ENCODE measurements at regions not wholly inside any gene's neighbourhood (a gene's known extent, or its start where the extent isn't known, plus 50 kb on each side); places are given as distances from the start of the nearest gene placed in this dataset.

DNA sequence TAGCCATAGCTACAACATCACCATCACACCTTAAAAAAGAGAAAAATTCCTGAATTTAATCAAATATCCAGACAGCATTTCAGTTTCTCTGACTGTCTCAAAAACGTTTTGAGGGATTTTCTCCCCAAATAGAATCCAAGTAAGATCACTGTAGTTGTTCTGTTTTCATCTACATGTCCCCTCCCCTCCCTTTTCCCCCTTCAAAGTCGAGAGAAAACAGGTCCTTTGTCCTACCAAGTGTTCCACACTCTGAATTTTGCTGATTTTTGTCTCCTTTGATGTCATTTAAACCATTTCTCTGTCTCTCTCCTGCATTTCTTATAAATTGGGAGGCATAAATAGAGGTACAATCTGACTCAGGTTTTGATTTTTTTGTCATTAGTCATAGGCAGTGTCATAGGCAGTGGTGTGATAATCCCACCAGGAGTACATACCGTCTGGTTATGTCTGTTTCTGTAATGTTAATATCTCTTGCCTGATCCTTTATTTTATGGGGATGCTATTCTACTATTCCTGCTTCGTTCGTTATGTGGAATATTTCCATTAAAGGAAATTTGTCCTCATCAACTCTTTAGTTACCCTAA is 348.6 kb downstream of the PTTG2 start:
- intact Hi-C loops (cut with micrococcal nuclease), result no loop called here
- Histone ChIP-seq H3K9ac (ENCODE audit: low read length) (no peak overlapping the region), H3K79me2 (ENCODE audit: insufficient read depth, low read length) (no peaks in the 10 kb centered on the region), H3K9me3 (ENCODE audit: control insufficient read depth in 1 of 2, insufficient read depth in 1 of 2, low read depth in 1 of 2, low read length in 2 of 2) (no peaks in the 10 kb centered on the region), H3K36me3 (ENCODE audit: control insufficient read depth in 1 of 2, insufficient read depth in 2 of 2, low read length in 2 of 2) (no peaks in the 10 kb centered on the region), H2AFZ (ENCODE audit: low read depth, low read length, poor library complexity, severe bottlenecking) (peak overlapping the region; percentile 90), H3K4me3 (replicated peaks in 1 of 2; ENCODE audit: low read depth in 1 of 2, low read length in 2 of 2) (no peak overlapping the region), H3K9me2 (ENCODE audit: insufficient read depth) (no peaks in the 10 kb centered on the region), H3K27ac (ENCODE audit: low read depth, low read length) (no peak overlapping the region), H4K20me1 (ENCODE audit: insufficient read depth) (no peaks in the 10 kb centered on the region), H3K27me3 (ENCODE audit: insufficient read depth, low read length) (no peaks in the 10 kb centered on the region), H3K4me1 (ENCODE audit: control insufficient read depth in 1 of 2, insufficient read depth in 2 of 2, low read length in 2 of 2) (peaks cover 8 to 18% of the 10 kb centered on the region in 2 experiments), H3K4me2 (ENCODE audit: low read length) (peak overlapping the region; percentile 41)
- DNase-seq (ENCODE audit: low read depth, low spot score) (no peak), ATAC-seq (peak; percentile 78)
- ChIA-PET RAD21 (ENCODE audit: low non-redundant PET in 1 of 2, low total read pairs in 2 of 2, uncharacterized antibody in 2 of 2, unreplicated experiment in 2 of 2) (no interaction called here), CTCF (interaction anchor here (2.8 kb wide), 1 partner anchor 11 kb away, joined by 13 read pairs; no protein-coding TSS in a partner anchor), POLR2A (no interaction called here)
- BruUV-seq (replicated peaks), result no TSS peak
- TF ChIP-seq, protein P1, sequence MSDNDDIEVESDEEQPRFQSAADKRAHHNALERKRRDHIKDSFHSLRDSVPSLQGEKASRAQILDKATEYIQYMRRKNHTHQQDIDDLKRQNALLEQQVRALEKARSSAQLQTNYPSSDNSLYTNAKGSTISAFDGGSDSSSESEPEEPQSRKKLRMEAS (IDR thresholded peaks at IDR 0.05), result no peak
- TF ChIP-seq, protein P2, sequence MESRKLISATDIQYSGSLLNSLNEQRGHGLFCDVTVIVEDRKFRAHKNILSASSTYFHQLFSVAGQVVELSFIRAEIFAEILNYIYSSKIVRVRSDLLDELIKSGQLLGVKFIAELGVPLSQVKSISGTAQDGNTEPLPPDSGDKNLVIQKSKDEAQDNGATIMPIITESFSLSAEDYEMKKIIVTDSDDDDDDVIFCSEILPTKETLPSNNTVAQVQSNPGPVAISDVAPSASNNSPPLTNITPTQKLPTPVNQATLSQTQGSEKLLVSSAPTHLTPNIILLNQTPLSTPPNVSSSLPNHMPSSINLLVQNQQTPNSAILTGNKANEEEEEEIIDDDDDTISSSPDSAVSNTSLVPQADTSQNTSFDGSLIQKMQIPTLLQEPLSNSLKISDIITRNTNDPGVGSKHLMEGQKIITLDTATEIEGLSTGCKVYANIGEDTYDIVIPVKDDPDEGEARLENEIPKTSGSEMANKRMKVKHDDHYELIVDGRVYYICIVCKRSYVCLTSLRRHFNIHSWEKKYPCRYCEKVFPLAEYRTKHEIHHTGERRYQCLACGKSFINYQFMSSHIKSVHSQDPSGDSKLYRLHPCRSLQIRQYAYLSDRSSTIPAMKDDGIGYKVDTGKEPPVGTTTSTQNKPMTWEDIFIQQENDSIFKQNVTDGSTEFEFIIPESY (IDR thresholded peaks at IDR 0.05; ENCODE audit: extremely low read depth, insufficient replicate concordance, low read length), result no peak
- TF ChIP-seq SRF (IDR thresholded peaks at IDR 0.05; ENCODE audit: low read depth) (no peak), ZNF274 (IDR thresholded peaks at IDR 0.05; ENCODE audit: low read depth, low read length) (no peak), CBX3 (IDR thresholded peaks at IDR 0.05; ENCODE audit: low read depth) (no peak), CEBPB (IDR thresholded peaks at IDR 0.05; ENCODE audit: low read depth) (no peak), FOSL1 (IDR thresholded peaks at IDR 0.05; ENCODE audit: low read depth) (peak; percentile 68), POLR2A (IDR thresholded peaks at IDR 0.05; ENCODE audit: borderline replicate concordance, extremely low read depth, insufficient read depth, insufficient read length) (no peak), YY1 (IDR thresholded peaks at IDR 0.05; ENCODE audit: extremely low read depth, insufficient replicate concordance, low read depth, low read length) (no peak), RAD21 (IDR thresholded peaks at IDR 0.05; ENCODE audit: low read depth) (no peak), ELF1 (IDR thresholded peaks at IDR 0.05; ENCODE audit: borderline replicate concordance, low read depth) (no peak), EZH2phosphoT487 (IDR thresholded peaks at IDR 0.05; ENCODE audit: borderline replicate concordance) (no peak), TCF7L2 (IDR thresholded peaks at IDR 0.05; ENCODE audit: borderline replicate concordance, extremely low read depth, insufficient read depth, insufficient read length) (no peak), EZH2 (IDR thresholded peaks at IDR 0.05) (no peak), SP1 (IDR thresholded peaks at IDR 0.05; ENCODE audit: low read depth) (peak; percentile 14; the same call in 1 of the 2 replicates), EGR1 (IDR thresholded peaks at IDR 0.05; ENCODE audit: low read depth) (no peak), SIN3A (IDR thresholded peaks at IDR 0.05; ENCODE audit: low read depth) (no peak), ZFX (IDR thresholded peaks at IDR 0.05) (no peak), POLR2AphosphoS5 (IDR thresholded peaks at IDR 0.05; ENCODE audit: low read depth, low read length) (no peak), JUND (IDR thresholded peaks at IDR 0.05) (peak; percentile 65)
- TF ChIP-seq, protein P3, sequence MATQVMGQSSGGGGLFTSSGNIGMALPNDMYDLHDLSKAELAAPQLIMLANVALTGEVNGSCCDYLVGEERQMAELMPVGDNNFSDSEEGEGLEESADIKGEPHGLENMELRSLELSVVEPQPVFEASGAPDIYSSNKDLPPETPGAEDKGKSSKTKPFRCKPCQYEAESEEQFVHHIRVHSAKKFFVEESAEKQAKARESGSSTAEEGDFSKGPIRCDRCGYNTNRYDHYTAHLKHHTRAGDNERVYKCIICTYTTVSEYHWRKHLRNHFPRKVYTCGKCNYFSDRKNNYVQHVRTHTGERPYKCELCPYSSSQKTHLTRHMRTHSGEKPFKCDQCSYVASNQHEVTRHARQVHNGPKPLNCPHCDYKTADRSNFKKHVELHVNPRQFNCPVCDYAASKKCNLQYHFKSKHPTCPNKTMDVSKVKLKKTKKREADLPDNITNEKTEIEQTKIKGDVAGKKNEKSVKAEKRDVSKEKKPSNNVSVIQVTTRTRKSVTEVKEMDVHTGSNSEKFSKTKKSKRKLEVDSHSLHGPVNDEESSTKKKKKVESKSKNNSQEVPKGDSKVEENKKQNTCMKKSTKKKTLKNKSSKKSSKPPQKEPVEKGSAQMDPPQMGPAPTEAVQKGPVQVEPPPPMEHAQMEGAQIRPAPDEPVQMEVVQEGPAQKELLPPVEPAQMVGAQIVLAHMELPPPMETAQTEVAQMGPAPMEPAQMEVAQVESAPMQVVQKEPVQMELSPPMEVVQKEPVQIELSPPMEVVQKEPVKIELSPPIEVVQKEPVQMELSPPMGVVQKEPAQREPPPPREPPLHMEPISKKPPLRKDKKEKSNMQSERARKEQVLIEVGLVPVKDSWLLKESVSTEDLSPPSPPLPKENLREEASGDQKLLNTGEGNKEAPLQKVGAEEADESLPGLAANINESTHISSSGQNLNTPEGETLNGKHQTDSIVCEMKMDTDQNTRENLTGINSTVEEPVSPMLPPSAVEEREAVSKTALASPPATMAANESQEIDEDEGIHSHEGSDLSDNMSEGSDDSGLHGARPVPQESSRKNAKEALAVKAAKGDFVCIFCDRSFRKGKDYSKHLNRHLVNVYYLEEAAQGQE (IDR thresholded peaks at IDR 0.05; ENCODE audit: low read depth), result no peak
- TF ChIP-seq, protein P4, sequence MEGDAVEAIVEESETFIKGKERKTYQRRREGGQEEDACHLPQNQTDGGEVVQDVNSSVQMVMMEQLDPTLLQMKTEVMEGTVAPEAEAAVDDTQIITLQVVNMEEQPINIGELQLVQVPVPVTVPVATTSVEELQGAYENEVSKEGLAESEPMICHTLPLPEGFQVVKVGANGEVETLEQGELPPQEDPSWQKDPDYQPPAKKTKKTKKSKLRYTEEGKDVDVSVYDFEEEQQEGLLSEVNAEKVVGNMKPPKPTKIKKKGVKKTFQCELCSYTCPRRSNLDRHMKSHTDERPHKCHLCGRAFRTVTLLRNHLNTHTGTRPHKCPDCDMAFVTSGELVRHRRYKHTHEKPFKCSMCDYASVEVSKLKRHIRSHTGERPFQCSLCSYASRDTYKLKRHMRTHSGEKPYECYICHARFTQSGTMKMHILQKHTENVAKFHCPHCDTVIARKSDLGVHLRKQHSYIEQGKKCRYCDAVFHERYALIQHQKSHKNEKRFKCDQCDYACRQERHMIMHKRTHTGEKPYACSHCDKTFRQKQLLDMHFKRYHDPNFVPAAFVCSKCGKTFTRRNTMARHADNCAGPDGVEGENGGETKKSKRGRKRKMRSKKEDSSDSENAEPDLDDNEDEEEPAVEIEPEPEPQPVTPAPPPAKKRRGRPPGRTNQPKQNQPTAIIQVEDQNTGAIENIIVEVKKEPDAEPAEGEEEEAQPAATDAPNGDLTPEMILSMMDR (IDR thresholded peaks at IDR 0.05 in 2 of 3, conservative IDR thresholded peaks at IDR 0.05 in 1 of 3; ENCODE audit: borderline replicate concordance in 1 of 3, insufficient read depth in 1 of 3, low read depth in 2 of 3, low read length in 2 of 3), result no peak
